H1 (cell line): ENCODE measurements at regions not wholly inside any gene's neighbourhood (a gene's known extent, or its start where the extent isn't known, plus 50 kb on each side); places are given as distances from the start of the nearest gene placed in this dataset.

ENCODE experiments used
- CTCF ChIA-PET: fragments of 300-600 bp; sonication (Branson Sonifier 250); formaldehyde crosslinking; loops from one replicate; lab custom pipeline; 2021; ENCODE audit not compliant: partially characterized antibody; lab: Charles Lee
- POLR2A ChIA-PET: fragments of 300-600 bp; sonication (Branson Sonifier 250); formaldehyde crosslinking; loops from one replicate; lab custom pipeline; 2021; ENCODE audit warnings: inconsistent platforms; ENCODE audit not compliant: partially characterized antibody; lab: Charles Lee
- DNase-seq, 2 experiments: peaks; one replicate each; pipeline versions ENCODE4 v3.0.0 to v3.0.0-alpha.2; 2010 to 2022; ENCODE audit warnings: low spot score in 2 of 2, low read depth in 1 of 2, mixed read lengths in 1 of 2
- FAIRE-seq: peaks from 2 replicates; lab custom pipeline; 2011; peaks lifted over from hg19 to GRCh38; lab: Jason Lieb, UNC
- H2AFZ ChIP-seq: 2 replicates; pipeline ENCODE4 v1.8.1; 2012; ENCODE audit warnings: low read length, inconsistent platforms
- H2AK5ac ChIP-seq: 2 replicates; pipeline ENCODE4 v1.6.1; 2013; ENCODE audit warnings: low read depth, low read length
- H2BK120ac ChIP-seq: replicated peaks from 2 replicates; pipeline ENCODE3; 2013; ENCODE audit warnings: low read depth, low read length, inconsistent platforms
- H2BK12ac ChIP-seq: 2 replicates; pipeline ENCODE4 v1.6.1; 2013; ENCODE audit warnings: low read depth, low read length
- H2BK15ac ChIP-seq: 2 replicates; pipeline ENCODE4 v1.6.1; 2013; ENCODE audit warnings: low read length
- H2BK20ac ChIP-seq: 2 replicates; pipeline ENCODE4 v1.6.1; 2013; ENCODE audit warnings: low read length
- H2BK5ac ChIP-seq: 2 replicates; pipeline ENCODE4 v1.6.1; 2013; ENCODE audit warnings: low read depth, low read length
- H3K14ac ChIP-seq: 2 replicates; pipeline ENCODE4 v1.6.1; 2013; ENCODE audit warnings: inconsistent platforms; ENCODE audit not compliant: insufficient read length
- H3K18ac ChIP-seq: 2 replicates; pipeline ENCODE4 v1.6.1; 2013; ENCODE audit warnings: low read length; ENCODE audit errors: extremely low read depth
- H3K23ac ChIP-seq: 2 replicates; pipeline ENCODE4 v1.6.1; 2013; ENCODE audit warnings: inconsistent platforms; ENCODE audit not compliant: insufficient read length
- H3K23me2 ChIP-seq: 2 replicates; pipeline ENCODE4 v1.6.1; 2013; ENCODE audit warnings: low read depth, low read length
- H3K27ac ChIP-seq: 2 replicates; pipeline ENCODE4 v1.6.1; 2011; ENCODE audit warnings: low read depth, low read length, inconsistent platforms
- H3K27me3 ChIP-seq, 4 experiments: replicated peaks in 1 of 4; 1 replicate in 1 of 4; 2 replicates in 3 of 4; pipeline versions ENCODE4 v1.6.1 to v1.8.1; 2011 to 2013; ENCODE audit warnings: low read length in 3 of 4, mild to moderate bottlenecking in 3 of 4, inconsistent platforms in 2 of 4, mixed read lengths in 2 of 4, moderate library complexity in 1 of 4; ENCODE audit not compliant: control insufficient read depth in 3 of 4, insufficient read depth in 3 of 4; ENCODE audit errors: extremely low read depth in 1 of 4
- H3K36me3 ChIP-seq, 4 experiments: 2 replicates each; pipeline versions ENCODE4 v1.6.1 to v1.8.1; 2011 to 2013; ENCODE audit warnings: mild to moderate bottlenecking in 4 of 4, low read length in 3 of 4, moderate library complexity in 2 of 4, control low read depth in 1 of 4, inconsistent platforms in 1 of 4; ENCODE audit not compliant: insufficient read depth in 4 of 4, control insufficient read depth in 2 of 4
- H3K4ac ChIP-seq: replicated peaks from 2 replicates; pipeline ENCODE3; 2013; ENCODE audit warnings: low read length, low read depth, mixed read lengths, inconsistent platforms; ENCODE audit not compliant: insufficient read length
- H3K4me1 ChIP-seq, 4 experiments: replicated peaks in 1 of 4; 1 replicate in 1 of 4; 2 replicates in 3 of 4; pipeline versions ENCODE4 v1.6.1 to v1.8.1; 2011 to 2013; ENCODE audit warnings: low read length in 3 of 4, inconsistent platforms in 2 of 4, mixed read lengths in 1 of 4; ENCODE audit not compliant: insufficient read depth in 4 of 4, control insufficient read depth in 3 of 4
- H3K4me2 ChIP-seq, 2 experiments: 2 replicates each; pipeline versions ENCODE4 v1.6.1 to v1.8.1; 2011 to 2013; ENCODE audit warnings: low read depth in 2 of 2, low read length in 2 of 2, control low read depth in 1 of 2, inconsistent platforms in 1 of 2, mild to moderate bottlenecking in 1 of 2; ENCODE audit not compliant: insufficient read depth in 1 of 2
- H3K4me3 ChIP-seq, 4 experiments: fragments of 200-600, 300-600 bp in 1 of 4; sonication (generic), shearing (Covaris generic), sonication (Bioruptor Twin) in 1 of 4; 2 replicates each; pipeline versions ENCODE4 v1.5.1 to v1.8.1; 2011 to 2016; ENCODE audit warnings: low read length in 4 of 4, low read depth in 3 of 4, control low read depth in 2 of 4, inconsistent platforms in 2 of 4, mild to moderate bottlenecking in 2 of 4, mixed read lengths in 1 of 4, moderate library complexity in 1 of 4; ENCODE audit not compliant: insufficient read depth in 2 of 4; ENCODE audit errors: extremely low read depth in 1 of 4
- H3K56ac ChIP-seq: replicated peaks from 2 replicates; pipeline ENCODE3; 2013; ENCODE audit warnings: low read depth, mild to moderate bottlenecking, mixed read lengths, low read length, inconsistent platforms; ENCODE audit not compliant: insufficient read length
- H3K79me1 ChIP-seq: 2 replicates; pipeline ENCODE4 v1.6.1; 2013; ENCODE audit warnings: low read depth, low read length, control low read depth
- H3K79me2 ChIP-seq, 2 experiments: 2 replicates each; pipeline versions ENCODE4 v1.6.1 to v1.8.1; 2012 to 2013; ENCODE audit warnings: low read length in 2 of 2, mild to moderate bottlenecking in 2 of 2, inconsistent platforms in 1 of 2; ENCODE audit not compliant: insufficient read depth in 2 of 2, control insufficient read depth in 1 of 2
- H3K9ac ChIP-seq, 4 experiments: replicated peaks in 1 of 4; 1 replicate in 1 of 4; 2 replicates in 3 of 4; pipeline versions ENCODE4 v1.6.1 to v1.8.1; 2011 to 2013; ENCODE audit warnings: low read depth in 3 of 4, low read length in 3 of 4, control low read depth in 2 of 4, mild to moderate bottlenecking in 2 of 4, moderate library complexity in 2 of 4, inconsistent platforms in 1 of 4; ENCODE audit errors: extremely low read depth in 1 of 4
- H3K9me3 ChIP-seq, 2 experiments: 2 replicates each; pipeline versions ENCODE4 v1.6.1 to v1.8.1; 2012 to 2013; ENCODE audit warnings: mild to moderate bottlenecking in 2 of 2, moderate library complexity in 2 of 2, control low read depth in 1 of 2, inconsistent platforms in 1 of 2, low read depth in 1 of 2, low read length in 1 of 2, mixed read lengths in 1 of 2; ENCODE audit not compliant: insufficient read depth in 2 of 2
- H4K20me1 ChIP-seq, 2 experiments: replicated peaks in 1 of 2; 2 replicates each; pipeline versions ENCODE3 to v1.8.1; 2011 to 2013; ENCODE audit warnings: inconsistent platforms in 2 of 2, low read length in 2 of 2, mild to moderate bottlenecking in 1 of 2; ENCODE audit not compliant: insufficient read depth in 2 of 2, control insufficient read depth in 1 of 2
- H4K5ac ChIP-seq: 2 replicates; pipeline ENCODE4 v1.6.1; 2013; ENCODE audit warnings: low read length, low read depth, mixed read lengths, inconsistent platforms; ENCODE audit not compliant: insufficient read length
- H4K8ac ChIP-seq: 2 replicates; pipeline ENCODE4 v1.8.0; 2013; ENCODE audit warnings: mild to moderate bottlenecking, moderate library complexity, low read length, inconsistent platforms; ENCODE audit not compliant: insufficient read depth; ENCODE audit errors: extremely low read depth
- H4K91ac ChIP-seq: replicated peaks from 2 replicates; pipeline ENCODE3; 2013; ENCODE audit warnings: low read length, mixed read lengths, inconsistent platforms; ENCODE audit not compliant: insufficient read length
- CHD2 ChIP-seq: IDR thresholded peaks from 2 replicates; pipeline ENCODE4 v1.6.1; 2012; ENCODE audit warnings: low read length, improper control_type of control experiment
- CTBP2 ChIP-seq: IDR thresholded peaks from 2 replicates; pipeline ENCODE4 v1.7.0; 2011; ENCODE audit warnings: borderline replicate concordance, mild to moderate bottlenecking, moderate library complexity, mixed read lengths, low read length; ENCODE audit not compliant: insufficient read depth, insufficient read length
- EGR1 ChIP-seq: IDR thresholded peaks from 2 replicates; pipeline ENCODE4 v1.6.1; 2011; ENCODE audit warnings: low read depth, low read length, borderline replicate concordance
- EP300 ChIP-seq, 2 experiments: IDR thresholded peaks; 1 replicate in 1 of 2; 2 replicates in 1 of 2; pipeline ENCODE4 v1.6.1; 2011 to 2012; ENCODE audit warnings: low read depth in 2 of 2, low read length in 2 of 2, mild to moderate bottlenecking in 2 of 2, borderline replicate concordance in 1 of 2, inconsistent platforms in 1 of 2, moderate library complexity in 1 of 2
- FOSL1 ChIP-seq: IDR thresholded peaks from 2 replicates; pipeline ENCODE4 v1.6.1; 2011; ENCODE audit warnings: mild to moderate bottlenecking, low read depth, low read length, moderate library complexity; ENCODE audit not compliant: insufficient read depth
- KDM4A ChIP-seq: IDR thresholded peaks from one replicate; pipeline ENCODE4 v1.7.1; 2012; ENCODE audit warnings: low read depth, mild to moderate bottlenecking, moderate library complexity, low read length, inconsistent platforms; ENCODE audit not compliant: severe bottlenecking
- NANOG ChIP-seq: IDR thresholded peaks from 2 replicates; pipeline ENCODE4 v1.6.1; 2011; ENCODE audit warnings: low read length, low read depth, mild to moderate bottlenecking, inconsistent platforms; ENCODE audit not compliant: insufficient read depth, poor library complexity, severe bottlenecking
- NRF1 ChIP-seq: IDR thresholded peaks from 2 replicates; pipeline ENCODE4 v1.6.1; 2011; ENCODE audit warnings: mild to moderate bottlenecking, low read depth, low read length, improper control_type of control experiment
- SAP30 ChIP-seq: fragments of 300-600 bp; sonication (generic); IDR thresholded peaks from 2 replicates; pipeline ENCODE4 v1.7.1; 2012; ENCODE audit warnings: low read length, moderate library complexity, mild to moderate bottlenecking, inconsistent platforms; ENCODE audit not compliant: insufficient read depth, insufficient replicate concordance
- TAF1 ChIP-seq: IDR thresholded peaks from 2 replicates; pipeline ENCODE4 v1.6.1; 2011; ENCODE audit warnings: mild to moderate bottlenecking, low read depth, low read length
- TEAD4 ChIP-seq: IDR thresholded peaks from 2 replicates; pipeline ENCODE4 v1.6.1; 2012; ENCODE audit warnings: low read depth, low read length, inconsistent platforms, mixed read lengths
- WGBS, 2 experiments: shearing (Covaris generic) in 1 of 2; methylation state at CpG; one replicate each; pipeline versions ENCODE4 v1.1.6 to v1.1.7; 2013 to 2015; ENCODE audit warnings: low lambda C conversion rate in 2 of 2, mixed read lengths in 2 of 2, inconsistent platforms in 1 of 2, low coverage in 1 of 2, missing lambda C conversion rate in 1 of 2; ENCODE audit not compliant: insufficient replicate concordance in 2 of 2, insufficient coverage in 1 of 2, insufficient read length in 1 of 2; ENCODE audit errors: extremely low coverage in 1 of 2, missing lambda C conversion rate in 1 of 2; 5-methylcytosine and 5-hydroxymethylcytosine counted together

DNA sequence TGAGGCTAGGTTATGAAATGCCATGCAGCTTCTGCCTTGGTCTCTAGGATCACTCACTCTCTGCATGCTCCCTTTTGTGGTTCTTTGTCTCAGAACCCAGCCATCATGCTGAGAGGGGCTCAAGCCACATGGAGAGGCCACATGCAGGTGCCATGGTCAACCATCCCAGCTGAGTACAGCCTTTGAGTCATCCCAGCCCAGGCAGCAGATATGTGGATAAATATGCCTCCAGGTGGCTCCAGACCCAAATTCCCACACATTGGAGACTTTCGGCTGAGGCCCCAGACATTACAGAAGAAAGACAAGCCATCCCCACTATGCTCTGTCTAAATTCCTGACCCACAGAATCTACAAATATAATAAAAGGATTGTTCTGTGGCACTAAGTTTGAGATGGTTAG, 102.0 kb downstream of the LHX9 start:
- Histone ChIP-seq H2BK12ac (no peak overlapping the region), H3K79me2 (no peaks in the 10 kb centered on the region), H4K91ac (no peak overlapping the region), H2AFZ (no peak overlapping the region), H2AK5ac (no peak overlapping the region), H3K36me3 (no peaks in the 10 kb centered on the region), H3K79me1 (no peaks in the 10 kb centered on the region), H4K20me1 (no peaks in the 10 kb centered on the region), H3K9ac (no peak overlapping the region), H2BK20ac (no peak overlapping the region), H3K27me3 (no peaks in the 10 kb centered on the region), H4K8ac (no peak overlapping the region), H2BK5ac (no peak overlapping the region), H2BK120ac (no peak overlapping the region), H3K4ac (no peak overlapping the region), H4K5ac (no peak overlapping the region), H3K56ac (no peak overlapping the region), H2BK15ac (no peak overlapping the region), H3K18ac (no peak overlapping the region), H3K9me3 (no peaks in the 10 kb centered on the region), H3K27ac (no peak overlapping the region), H3K14ac (no peak overlapping the region), H3K23me2 (no peaks in the 10 kb centered on the region), H3K23ac (no peak overlapping the region), H3K4me3 (no peak overlapping the region), H3K4me1 (no peaks in the 10 kb centered on the region), H3K4me2 (no peak overlapping the region)
- DNase-seq (no peak), FAIRE-seq (no peak)
- ChIA-PET POLR2A (no interaction called here), CTCF (no interaction called here)
- 88% methylated on average over 1 of the region's 1 CpG; no CpG with 5 or more reads in 1 of the 2 experiments for WGBS, 2 experiments
- TF ChIP-seq FOSL1 (no peak), EGR1 (no peak), EP300 (IDR thresholded peaks at IDR 0.05; ENCODE audit: borderline replicate concordance in 1 of 2, low read depth in 2 of 2, low read length in 2 of 2) (no peak), TEAD4 (no peak), CTBP2 (no peak), NANOG (no peak), CHD2 (no peak), TAF1 (no peak), KDM4A (no peak), SAP30 (no peak), NRF1 (no peak)
